H9 (cell line): ENCODE measurements at regions not wholly inside any gene's neighbourhood (a gene's known extent, or its start where the extent isn't known, plus 50 kb on each side); places are given as distances from the start of the nearest gene placed in this dataset.

Experiments used
- DNase-seq: peaks from one replicate; pipeline ENCODE4 v3.0.0-alpha.2; 2017
- H2AFZ ChIP-seq: one replicate; pipeline ENCODE4 v1.6.1; 2013; ENCODE audit warnings: mild to moderate bottlenecking, low read length, control low read depth, moderate library complexity
- H2AK5ac ChIP-seq: 2 replicates; pipeline ENCODE4 v1.6.1; 2013; ENCODE audit warnings: low read length, control low read depth, mixed read lengths; ENCODE audit not compliant: insufficient read length
- H2BK120ac ChIP-seq: one replicate; pipeline ENCODE4 v1.6.1; 2013; ENCODE audit warnings: low read depth, mild to moderate bottlenecking, low read length, control low read depth, inconsistent platforms; ENCODE audit not compliant: poor library complexity, severe bottlenecking
- H2BK12ac ChIP-seq: 2 replicates; pipeline ENCODE4 v1.6.1; 2013; ENCODE audit warnings: low read length, control low read depth, mixed read lengths, low read depth; ENCODE audit not compliant: insufficient read length
- H2BK15ac ChIP-seq: 2 replicates; pipeline ENCODE4 v1.6.1; 2013; ENCODE audit warnings: low read depth, low read length, control low read depth
- H2BK20ac ChIP-seq: one replicate; pipeline ENCODE4 v1.6.1; 2013; ENCODE audit warnings: low read depth, mild to moderate bottlenecking, low read length, control low read depth, inconsistent platforms; ENCODE audit not compliant: poor library complexity, severe bottlenecking
- H2BK5ac ChIP-seq: 2 replicates; pipeline ENCODE4 v1.6.1; 2013; ENCODE audit warnings: low read length, control low read depth, mixed read lengths; ENCODE audit not compliant: insufficient read length
- H3K14ac ChIP-seq: 2 replicates; pipeline ENCODE4 v1.6.1; 2013; ENCODE audit warnings: low read length, control low read depth; ENCODE audit not compliant: insufficient read depth
- H3K18ac ChIP-seq: 2 replicates; pipeline ENCODE4 v1.6.1; 2013; ENCODE audit warnings: low read depth, mild to moderate bottlenecking, mixed read lengths, low read length, control low read depth; ENCODE audit not compliant: insufficient read length
- H3K23ac ChIP-seq: 2 replicates; pipeline ENCODE4 v1.6.1; 2013; ENCODE audit warnings: low read length, control low read depth, mixed read lengths, low read depth; ENCODE audit not compliant: insufficient read length
- H3K23me2 ChIP-seq: 2 replicates; pipeline ENCODE4 v1.6.1; 2013; ENCODE audit warnings: low read depth, mild to moderate bottlenecking, mixed read lengths, low read length, control low read depth; ENCODE audit not compliant: insufficient read length, poor library complexity, severe bottlenecking
- H3K27ac ChIP-seq: 2 replicates; pipeline ENCODE4 v1.5.1; 2013; ENCODE audit warnings: low read length, control low read depth, mixed read lengths, low read depth; ENCODE audit not compliant: insufficient read length
- H3K27me3 ChIP-seq: 2 replicates; pipeline ENCODE4 v1.6.1; 2013; ENCODE audit warnings: low read length, control low read depth, inconsistent platforms; ENCODE audit not compliant: insufficient read depth
- H3K4ac ChIP-seq: 2 replicates; pipeline ENCODE4 v1.6.1; 2013; ENCODE audit warnings: low read depth, mild to moderate bottlenecking, control low read depth, inconsistent platforms, low read length, moderate library complexity
- H3K4me1 ChIP-seq: 2 replicates; pipeline ENCODE4 v1.6.1; 2013; ENCODE audit warnings: low read length, control low read depth, inconsistent platforms; ENCODE audit not compliant: insufficient read depth
- H3K4me2 ChIP-seq: 2 replicates; pipeline ENCODE4 v1.6.1; 2013; ENCODE audit warnings: low read length, control low read depth, mixed read lengths; ENCODE audit not compliant: insufficient read length, insufficient read depth
- H3K56ac ChIP-seq: 2 replicates; pipeline ENCODE4 v1.6.1; 2013; ENCODE audit warnings: low read depth, mild to moderate bottlenecking, mixed read lengths, low read length, control low read depth; ENCODE audit not compliant: insufficient read length
- H3K79me1 ChIP-seq: 2 replicates; pipeline ENCODE4 v1.6.1; 2013; ENCODE audit warnings: low read depth, mild to moderate bottlenecking, moderate library complexity, low read length, control low read depth, inconsistent platforms; ENCODE audit not compliant: insufficient read depth, poor library complexity, severe bottlenecking
- H3K79me2 ChIP-seq: 2 replicates; pipeline ENCODE4 v1.6.1; 2013; ENCODE audit warnings: low read length, control low read depth, inconsistent platforms; ENCODE audit not compliant: insufficient read depth
- H3K9ac ChIP-seq: 2 replicates; pipeline ENCODE4 v1.6.1; 2013; ENCODE audit warnings: low read length, control low read depth, mixed read lengths; ENCODE audit not compliant: insufficient read length; ENCODE audit errors: extremely low read depth
- H3K9me3 ChIP-seq: one replicate; pipeline ENCODE4 v1.6.1; 2013; ENCODE audit warnings: low read depth, low read length, inconsistent platforms; ENCODE audit not compliant: control insufficient read depth
- H3T11ph ChIP-seq: one replicate; pipeline ENCODE4 v1.6.1; 2013; ENCODE audit warnings: mild to moderate bottlenecking, low read length, control low read depth, inconsistent platforms
- H4K20me1 ChIP-seq: one replicate; pipeline ENCODE4 v1.6.1; 2013; ENCODE audit not compliant: control insufficient read depth, insufficient read length, insufficient read depth
- H4K5ac ChIP-seq: 2 replicates; pipeline ENCODE4 v1.6.1; 2013; ENCODE audit warnings: low read depth, mild to moderate bottlenecking, mixed read lengths, low read length, control low read depth; ENCODE audit not compliant: insufficient read length
- H4K8ac ChIP-seq: replicated peaks from 2 replicates; pipeline ENCODE4 v1.6.1; 2013; ENCODE audit warnings: low read length, control low read depth, mixed read lengths, low read depth; ENCODE audit not compliant: insufficient read length
- H4K91ac ChIP-seq: 2 replicates; pipeline ENCODE4 v1.6.1; 2013; ENCODE audit warnings: low read depth, mild to moderate bottlenecking, moderate library complexity, mixed read lengths, low read length, control low read depth; ENCODE audit not compliant: insufficient read length
- H3K27ac Mint-ChIP-seq, 3 experiments: 2 replicates in 2 of 3; 3 replicates in 1 of 3; pipeline ENCODE4 v1.8.0; 2020 to 2021; ENCODE audit warnings: mixed read lengths in 3 of 3, mild to moderate bottlenecking in 1 of 3, moderate library complexity in 1 of 3
- H3K27me3 Mint-ChIP-seq: 2 replicates; pipeline ENCODE4 v1.8.0; 2021; ENCODE audit warnings: low read depth, mild to moderate bottlenecking, moderate library complexity, mixed read lengths
- H3K36me3 Mint-ChIP-seq, 3 experiments: 2 replicates in 2 of 3; 3 replicates in 1 of 3; pipeline ENCODE4 v1.8.0; 2020 to 2021; ENCODE audit warnings: low read depth in 3 of 3, mixed read lengths in 3 of 3; ENCODE audit not compliant: insufficient read depth in 1 of 3
- H3K4me1 Mint-ChIP-seq, 2 experiments: 2 replicates each; pipeline ENCODE4 v1.8.0; 2020; ENCODE audit warnings: mixed read lengths in 2 of 2
- H3K4me3 Mint-ChIP-seq, 2 experiments: 2 replicates in 1 of 2; 3 replicates in 1 of 2; pipeline ENCODE4 v1.8.0; 2020 to 2021; ENCODE audit warnings: mild to moderate bottlenecking in 2 of 2, mixed read lengths in 2 of 2, moderate library complexity in 1 of 2
- H3K9me3 Mint-ChIP-seq, 2 experiments: 2 replicates in 1 of 2; 3 replicates in 1 of 2; pipeline ENCODE4 v1.8.0; 2020; ENCODE audit warnings: mild to moderate bottlenecking in 2 of 2, mixed read lengths in 2 of 2, moderate library complexity in 1 of 2
- WGBS: extraction: QIAGEN DNeasy Blood & Tissue Kit; methylation state at CpG from one replicate; pipeline ENCODE4 v1.1.7; 2013; ENCODE audit warnings: missing lambda C conversion rate, low lambda C conversion rate, mixed read lengths; ENCODE audit not compliant: insufficient read length; ENCODE audit errors: extremely low coverage; 5-methylcytosine and 5-hydroxymethylcytosine counted together
- TF ChIP-seq, protein P1 (sequence below): fragments of 200-600 bp; sonication (generic); conservative IDR thresholded peaks from 3 replicates; pipeline ENCODE4 v1.8.0; 2021; ENCODE audit warnings: antibody characterized with exemption, mild to moderate bottlenecking

DNA sequence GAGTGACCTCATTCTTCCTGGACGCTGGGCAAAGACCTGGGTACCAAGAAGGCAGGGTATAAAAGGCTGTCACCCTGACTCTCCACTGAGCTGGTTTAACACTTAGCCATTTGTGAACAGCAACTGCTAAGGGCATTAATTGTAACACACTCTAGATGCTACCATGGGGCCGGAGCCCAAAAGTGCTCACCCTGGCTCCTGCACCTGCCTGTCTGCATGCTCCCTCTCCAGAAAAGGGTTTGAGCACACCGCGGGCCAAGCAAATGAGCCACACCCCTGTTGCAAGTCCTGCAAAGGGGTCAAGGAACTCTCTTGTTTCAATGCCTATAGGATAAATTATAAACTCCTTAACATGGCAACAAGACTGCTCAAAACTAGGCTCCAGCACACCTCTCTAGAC lies 114.8 kb downstream of the TEX36 start:
- Histone ChIP-seq H2AFZ (no peak overlapping the region), H3K23me2 (no peaks in the 10 kb centered on the region), H4K5ac (no peak overlapping the region), H2BK120ac (no peak overlapping the region), H2BK15ac (no peak overlapping the region), H3T11ph (no peak overlapping the region), H2BK5ac (no peak overlapping the region), H3K4me2 (no peak overlapping the region), H4K91ac (no peak overlapping the region), H4K8ac (no peak overlapping the region), H3K9ac (no peak overlapping the region), H3K56ac (no peak overlapping the region), H2BK12ac (no peak overlapping the region), H2BK20ac (no peak overlapping the region), H3K27ac (no peak overlapping the region), H3K27me3 (no peaks in the 10 kb centered on the region), H3K23ac (no peak overlapping the region), H3K14ac (no peak overlapping the region), H3K79me2 (no peaks in the 10 kb centered on the region; the same call in 1 of the 2 replicates), H3K79me1 (no peaks in the 10 kb centered on the region), H2AK5ac (no peak overlapping the region), H3K9me3 (no peaks in the 10 kb centered on the region), H3K18ac (no peak overlapping the region), H3K4ac (no peak overlapping the region), H4K20me1 (no peaks in the 10 kb centered on the region), H3K4me1 (no peaks in the 10 kb centered on the region)
- H3K9me3 Mint-ChIP-seq, result peaks cover 13 to 17% of the 10 kb centered on the region in 2 experiments
- TF ChIP-seq, protein P1, sequence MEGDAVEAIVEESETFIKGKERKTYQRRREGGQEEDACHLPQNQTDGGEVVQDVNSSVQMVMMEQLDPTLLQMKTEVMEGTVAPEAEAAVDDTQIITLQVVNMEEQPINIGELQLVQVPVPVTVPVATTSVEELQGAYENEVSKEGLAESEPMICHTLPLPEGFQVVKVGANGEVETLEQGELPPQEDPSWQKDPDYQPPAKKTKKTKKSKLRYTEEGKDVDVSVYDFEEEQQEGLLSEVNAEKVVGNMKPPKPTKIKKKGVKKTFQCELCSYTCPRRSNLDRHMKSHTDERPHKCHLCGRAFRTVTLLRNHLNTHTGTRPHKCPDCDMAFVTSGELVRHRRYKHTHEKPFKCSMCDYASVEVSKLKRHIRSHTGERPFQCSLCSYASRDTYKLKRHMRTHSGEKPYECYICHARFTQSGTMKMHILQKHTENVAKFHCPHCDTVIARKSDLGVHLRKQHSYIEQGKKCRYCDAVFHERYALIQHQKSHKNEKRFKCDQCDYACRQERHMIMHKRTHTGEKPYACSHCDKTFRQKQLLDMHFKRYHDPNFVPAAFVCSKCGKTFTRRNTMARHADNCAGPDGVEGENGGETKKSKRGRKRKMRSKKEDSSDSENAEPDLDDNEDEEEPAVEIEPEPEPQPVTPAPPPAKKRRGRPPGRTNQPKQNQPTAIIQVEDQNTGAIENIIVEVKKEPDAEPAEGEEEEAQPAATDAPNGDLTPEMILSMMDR, result no peak
- peaks cover 2 to 9% (median 5%) of the 10 kb centered on the region in 3 experiments; a peak in 5 of 7 replicates for H3K36me3 Mint-ChIP-seq
- no peaks in the 10 kb centered on the region; the same call in 1 of the 2 replicates for H3K27me3 Mint-ChIP-seq
- no peak for DNase-seq
- no peaks in the 10 kb centered on the region for H3K4me1 Mint-ChIP-seq
- WGBS, result no CpG with 5 or more reads among the region's 4 CpGs
- no peak overlapping the region for H3K27ac Mint-ChIP-seq
- H3K4me3 Mint-ChIP-seq, result no peak overlapping the region
